GM12875 (cell line): ENCODE measurements at regions not wholly inside any gene's neighbourhood (a gene's known extent, or its start where the extent isn't known, plus 50 kb on each side); places are given as distances from the start of the nearest gene placed in this dataset.
"Not testable (repeated sequence)": the region's sequence is repeated elsewhere in the genome, so short reads cannot be mapped to it uniquely, and the experiment has no call there.

Source experiments
- H3K4me3 ChIP-seq: one replicate; pipeline ENCODE4 v1.5.1; 2011; ENCODE audit warnings: low read depth, low read length, control low read depth
- TF ChIP-seq, protein P1 (sequence below): IDR thresholded peaks from 2 replicates; pipeline ENCODE4 v1.5.1; 2011; ENCODE audit warnings: low read depth, mild to moderate bottlenecking, control low read depth, inconsistent platforms, low read length, moderate library complexity, borderline replicate concordance; ENCODE audit not compliant: insufficient read depth

DNA sequence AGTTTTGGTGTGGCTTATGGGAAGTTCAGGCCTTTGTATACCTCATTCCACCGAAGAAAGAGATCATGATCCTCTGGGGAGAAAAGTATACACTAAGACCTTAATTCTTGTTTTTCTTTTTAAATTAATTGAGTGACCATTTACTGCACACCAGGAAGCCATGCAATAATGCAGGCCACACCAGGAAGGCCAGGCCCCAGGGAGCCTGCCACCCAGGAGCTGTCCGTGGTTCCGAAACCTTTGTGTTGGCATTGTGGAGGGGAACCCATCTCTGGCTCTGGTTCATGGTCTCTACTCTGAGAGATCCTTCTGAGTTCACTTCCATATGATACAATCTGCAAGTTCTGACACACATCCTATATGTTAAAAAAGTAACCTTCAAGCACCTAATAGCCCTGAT is 291.8 kb downstream of the MIAT start:
- TF ChIP-seq, protein P1, sequence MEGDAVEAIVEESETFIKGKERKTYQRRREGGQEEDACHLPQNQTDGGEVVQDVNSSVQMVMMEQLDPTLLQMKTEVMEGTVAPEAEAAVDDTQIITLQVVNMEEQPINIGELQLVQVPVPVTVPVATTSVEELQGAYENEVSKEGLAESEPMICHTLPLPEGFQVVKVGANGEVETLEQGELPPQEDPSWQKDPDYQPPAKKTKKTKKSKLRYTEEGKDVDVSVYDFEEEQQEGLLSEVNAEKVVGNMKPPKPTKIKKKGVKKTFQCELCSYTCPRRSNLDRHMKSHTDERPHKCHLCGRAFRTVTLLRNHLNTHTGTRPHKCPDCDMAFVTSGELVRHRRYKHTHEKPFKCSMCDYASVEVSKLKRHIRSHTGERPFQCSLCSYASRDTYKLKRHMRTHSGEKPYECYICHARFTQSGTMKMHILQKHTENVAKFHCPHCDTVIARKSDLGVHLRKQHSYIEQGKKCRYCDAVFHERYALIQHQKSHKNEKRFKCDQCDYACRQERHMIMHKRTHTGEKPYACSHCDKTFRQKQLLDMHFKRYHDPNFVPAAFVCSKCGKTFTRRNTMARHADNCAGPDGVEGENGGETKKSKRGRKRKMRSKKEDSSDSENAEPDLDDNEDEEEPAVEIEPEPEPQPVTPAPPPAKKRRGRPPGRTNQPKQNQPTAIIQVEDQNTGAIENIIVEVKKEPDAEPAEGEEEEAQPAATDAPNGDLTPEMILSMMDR = no peak

DNA sequence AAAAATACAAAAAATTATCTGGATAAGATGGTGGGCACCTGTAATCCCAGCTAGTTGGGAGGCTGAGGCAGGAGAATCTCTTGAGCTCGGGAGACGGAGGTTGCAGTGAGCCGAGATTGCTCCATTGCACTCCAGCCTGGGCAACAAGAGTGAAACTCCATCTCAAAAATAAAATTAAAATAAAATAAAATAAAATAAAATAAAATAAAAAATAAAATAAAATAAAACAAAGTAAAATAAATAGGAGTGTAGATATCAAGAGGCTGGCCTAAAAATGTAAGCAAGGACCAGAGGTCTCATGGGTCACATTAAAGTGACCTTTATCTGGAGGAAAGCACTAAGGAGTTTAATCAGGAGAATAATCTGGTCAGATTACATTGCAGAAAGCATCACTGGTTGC is 293.8 kb downstream of the MIAT start:
- H3K4me3 ChIP-seq = not testable (repeated sequence)

More for the DNA sequence above, 291.8 kb downstream of the MIAT start:
- H3K4me3 ChIP-seq = no peak overlapping the region

DNA sequence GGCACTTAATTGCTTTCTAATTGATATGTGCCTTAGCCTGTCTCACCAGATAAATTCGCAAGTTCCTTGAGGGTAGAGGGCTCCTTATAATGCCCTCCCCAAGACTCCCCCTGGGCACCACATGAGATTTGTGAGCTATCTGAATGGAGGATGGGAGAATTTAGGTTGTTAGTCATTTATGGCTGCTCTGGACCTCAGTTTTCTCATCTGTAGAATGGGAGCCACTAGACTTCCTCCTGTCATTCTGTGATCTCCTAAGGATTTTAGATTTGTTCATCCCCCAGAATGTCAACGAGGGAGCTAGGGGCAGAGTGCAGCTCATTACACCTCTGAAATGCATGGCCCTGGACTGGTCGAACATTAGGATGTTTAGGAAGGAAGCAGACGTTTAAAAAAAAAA is 294.6 kb downstream of the MIAT start:
- TF ChIP-seq, protein P1 = no peak
- H3K4me3 ChIP-seq = no peak overlapping the region

DNA sequence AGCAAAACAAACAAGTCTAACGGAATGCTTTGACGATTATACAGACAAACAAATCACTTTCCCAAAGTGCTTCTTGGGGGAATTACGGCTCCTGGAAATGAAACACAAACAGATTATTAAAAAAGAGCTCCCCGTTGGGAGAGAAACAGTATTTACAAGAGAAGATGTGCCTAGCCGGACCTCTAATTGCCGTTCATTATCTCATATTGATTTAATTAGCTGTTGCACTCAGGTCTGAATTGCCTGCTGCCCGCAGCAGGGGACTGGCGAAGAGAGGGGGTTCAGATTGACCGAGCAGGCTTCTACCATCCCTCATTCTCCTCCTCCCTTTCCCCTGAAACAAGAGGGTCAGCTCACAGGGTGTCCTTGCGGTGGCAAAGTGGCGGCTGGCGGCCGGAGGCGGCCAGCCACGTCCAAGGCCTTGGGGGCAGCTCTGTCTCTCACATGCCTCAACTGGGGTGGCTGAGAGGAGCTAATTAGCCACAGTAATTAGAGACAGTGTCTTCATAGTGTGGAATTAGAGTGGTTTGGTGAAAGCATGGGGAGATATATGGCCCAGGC is 295.1 kb downstream of the MIAT start:
- H3K4me3 ChIP-seq = no peak overlapping the region
- TF ChIP-seq, protein P1 = no peak

DNA sequence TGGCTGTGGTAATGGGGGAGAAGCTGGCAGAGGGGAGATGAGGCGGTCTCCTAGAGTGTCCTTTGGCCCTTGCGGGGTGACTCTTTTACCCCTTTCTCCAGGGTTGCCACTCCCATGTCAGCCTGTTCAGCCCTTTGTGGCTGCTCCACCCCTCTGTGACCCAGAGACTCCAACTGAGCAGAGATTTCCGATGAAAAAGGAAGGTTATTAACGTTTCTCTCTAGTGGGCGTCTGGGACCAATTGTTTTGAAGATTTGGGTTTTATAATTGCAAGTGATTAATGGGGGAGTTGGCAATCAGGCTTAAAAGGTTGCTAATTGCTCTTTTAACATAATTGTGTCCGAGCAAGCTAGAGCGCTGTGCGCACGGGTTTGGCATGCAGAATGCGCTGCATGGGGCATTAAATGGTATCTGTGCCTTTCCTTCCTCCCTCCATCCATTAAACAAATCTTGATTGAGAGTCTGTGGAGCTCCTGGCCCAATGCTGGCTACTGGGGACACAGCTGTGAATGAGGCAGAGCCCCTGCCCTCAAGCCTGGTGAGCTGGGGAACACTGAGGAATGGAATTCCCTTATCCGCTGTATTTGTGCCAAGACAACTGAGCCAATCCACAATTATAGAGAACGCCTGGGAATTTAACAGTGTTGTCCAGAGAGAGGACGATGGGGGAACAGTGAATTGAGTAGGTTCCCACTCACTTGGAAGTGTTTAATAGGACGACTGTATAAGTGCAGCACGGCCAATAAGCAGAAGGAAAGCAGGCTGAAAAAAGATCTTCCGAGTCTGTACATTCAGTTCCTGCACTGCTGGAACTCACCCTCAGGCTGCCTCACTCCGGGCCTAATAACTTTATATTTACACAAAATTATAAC is 295.9 kb downstream of the MIAT start:
- no peak overlapping the region for H3K4me3 ChIP-seq
- TF ChIP-seq, protein P1 = no peak

DNA sequence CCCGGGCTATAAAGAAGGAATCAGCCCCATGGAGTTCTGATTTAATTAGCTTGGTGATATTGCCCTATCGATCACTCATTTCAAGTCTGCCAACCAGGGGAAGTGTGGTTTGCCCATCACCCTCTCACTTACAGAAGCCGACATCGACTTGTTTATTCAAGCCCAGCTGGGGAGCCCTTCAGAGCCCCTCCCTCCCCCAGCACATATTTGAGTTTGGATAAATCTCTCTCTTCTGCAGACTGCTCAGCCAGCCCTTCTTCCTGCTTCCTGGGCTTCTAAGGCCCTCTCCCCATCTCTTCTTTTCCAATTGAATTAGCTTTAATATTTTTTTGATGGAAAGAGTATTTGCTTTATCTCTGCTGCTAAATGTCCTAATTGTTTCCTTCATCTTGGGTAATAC is 299.0 kb downstream of the MIAT start:
- H3K4me3 ChIP-seq = no peak overlapping the region
- TF ChIP-seq, protein P1 = no peak

DNA sequence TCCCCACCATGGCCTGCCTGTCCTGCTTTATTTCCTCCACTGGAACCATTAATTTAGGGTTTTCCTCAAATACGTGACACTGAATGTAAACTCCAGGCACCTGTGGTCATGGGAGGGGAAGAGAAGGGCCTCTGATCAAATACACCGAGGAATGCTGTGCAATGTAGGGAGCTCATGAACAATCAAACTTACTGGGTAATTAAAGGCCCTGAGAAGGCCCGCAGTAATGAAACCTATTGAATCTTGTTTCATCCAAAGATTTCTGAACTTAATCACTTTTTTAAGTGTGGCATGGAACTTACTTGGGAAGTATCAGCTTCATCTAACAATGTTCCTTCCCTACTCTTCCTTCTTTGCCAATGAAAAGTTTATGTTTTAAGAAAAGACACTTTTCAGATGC is 299.8 kb downstream of the MIAT start:
- TF ChIP-seq, protein P1 = no peak
- H3K4me3 ChIP-seq = no peak overlapping the region
